Mucosa of rectum (tissue), 2 donors: ENCODE measurements at regions not wholly inside any gene's neighbourhood (a gene's known extent, or its start where the extent isn't known, plus 50 kb on each side); places are given as distances from the start of the nearest gene placed in this dataset.

ENCODE experiments used
- H3K27ac ChIP-seq, 2 donors: one replicate each; pipeline ENCODE4 v1.7.0; 2013; ENCODE audit warnings: inconsistent platforms in 2 of 2, low read depth in 2 of 2, low read length in 2 of 2
- H3K27me3 ChIP-seq, 2 donors: one replicate each; pipeline ENCODE4 v1.7.0; 2013; ENCODE audit warnings: low read length in 2 of 2; ENCODE audit not compliant: control insufficient read depth in 2 of 2, insufficient read depth in 2 of 2
- H3K36me3 ChIP-seq, 2 donors: one replicate each; pipeline ENCODE4 v1.7.0; 2013; ENCODE audit warnings: low read length in 2 of 2; ENCODE audit not compliant: control insufficient read depth in 2 of 2, insufficient read depth in 2 of 2
- H3K4me1 ChIP-seq, 2 donors: one replicate each; pipeline ENCODE4 v1.7.0; 2013; ENCODE audit warnings: low read length in 2 of 2, mild to moderate bottlenecking in 1 of 2; ENCODE audit not compliant: control insufficient read depth in 2 of 2, insufficient read depth in 2 of 2
- H3K4me3 ChIP-seq, 2 donors: one replicate each; pipeline ENCODE4 v1.7.0; 2013; ENCODE audit warnings: low read length in 2 of 2
- H3K9ac ChIP-seq, 2 donors: one replicate each; pipeline ENCODE4 v1.7.0; 2013; ENCODE audit warnings: low read length in 2 of 2, low read depth in 1 of 2, mild to moderate bottlenecking in 1 of 2
- H3K9me3 ChIP-seq, 2 donors: one replicate each; pipeline ENCODE4 v1.7.0; 2013; ENCODE audit warnings: low read length in 2 of 2; ENCODE audit not compliant: control insufficient read depth in 2 of 2
- donor health status: healthy.
- donor health status: Normal muscosa, but diverticular disease.

DNA sequence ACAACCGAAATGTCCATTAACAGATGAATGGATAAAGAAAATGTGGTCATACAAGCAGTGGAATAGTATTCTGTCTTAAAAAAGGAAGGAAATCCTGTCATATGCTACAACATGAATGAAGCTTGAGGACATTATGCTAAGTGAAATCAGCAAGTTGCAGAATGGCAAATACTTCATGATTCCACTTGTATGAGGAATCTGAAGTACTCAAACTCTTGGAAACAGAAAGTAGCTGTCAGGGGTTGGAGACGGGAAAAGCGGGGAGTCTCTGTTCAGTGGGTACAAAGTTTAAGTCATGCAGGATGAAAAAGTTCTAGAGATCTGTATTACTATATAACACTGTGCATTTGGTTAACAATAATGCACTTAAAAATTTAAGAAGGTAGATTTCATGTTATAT, 209.0 kb upstream of the SIX2 start:
- Histone ChIP-seq H3K36me3 (no peaks in the 10 kb centered on the region), H3K4me1 (no peaks in the 10 kb centered on the region), H3K4me3 (no peak overlapping the region), H3K9me3 (no peaks in the 10 kb centered on the region), H3K9ac (no peak overlapping the region), H3K27ac (no peak overlapping the region), H3K27me3 (peaks cover 0 to 1% of the 10 kb centered on the region in 2 donors)

DNA sequence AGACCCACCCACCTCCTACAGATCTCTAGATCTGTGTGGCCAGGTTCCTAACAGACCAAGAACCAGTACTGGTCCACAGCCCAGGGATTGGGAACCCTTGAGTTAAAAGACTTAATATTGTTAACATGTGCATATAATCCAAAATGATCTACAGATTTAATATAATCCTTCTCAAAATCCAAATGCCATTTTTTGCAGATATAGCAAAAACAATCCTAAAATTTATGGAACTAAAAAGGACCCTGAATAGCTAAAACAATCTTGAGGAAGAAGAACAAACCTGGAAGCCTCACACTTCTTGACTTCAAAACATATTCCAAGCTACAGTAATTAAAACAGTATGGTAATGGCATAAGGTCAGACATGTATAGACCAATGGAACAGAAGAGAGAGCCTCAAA, 206.9 kb upstream of the SIX2 start:
- H3K9me3 ChIP-seq, result no peaks in the 10 kb centered on the region
- H3K27me3 ChIP-seq, result no peaks in the 10 kb centered on the region
- H3K4me1 ChIP-seq, result no peaks in the 10 kb centered on the region
- no peaks in the 10 kb centered on the region for H3K36me3 ChIP-seq
- no peak overlapping the region for H3K27ac ChIP-seq
- no peak overlapping the region for H3K4me3 ChIP-seq
- no peak overlapping the region for H3K9ac ChIP-seq

DNA sequence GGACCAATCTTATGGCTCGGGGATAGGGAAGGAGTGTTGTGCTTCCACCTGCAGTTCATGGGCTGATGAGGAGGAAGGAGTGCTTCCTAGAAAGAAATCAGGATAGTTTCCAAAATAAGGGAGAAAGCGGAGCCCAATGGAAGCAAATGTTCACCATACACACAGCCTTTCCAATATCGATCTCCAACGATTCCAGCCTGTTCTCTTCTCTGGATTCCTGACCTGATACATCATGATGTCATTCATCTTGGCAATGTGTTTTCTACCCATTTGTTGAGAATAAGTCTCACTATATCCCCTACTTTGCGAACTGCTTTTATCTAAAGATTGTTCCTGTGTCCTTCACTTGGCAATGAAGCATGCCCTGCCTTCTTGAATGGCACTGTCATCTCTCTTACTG, 205.3 kb upstream of the SIX2 start:
- H3K9ac ChIP-seq, result no peak overlapping the region
- no peaks in the 10 kb centered on the region for H3K4me1 ChIP-seq
- H3K9me3 ChIP-seq, result no peaks in the 10 kb centered on the region
- H3K27ac ChIP-seq, result no peak overlapping the region
- H3K36me3 ChIP-seq, result no peaks in the 10 kb centered on the region
- H3K4me3 ChIP-seq, result no peak overlapping the region
- no peaks in the 10 kb centered on the region for H3K27me3 ChIP-seq

DNA sequence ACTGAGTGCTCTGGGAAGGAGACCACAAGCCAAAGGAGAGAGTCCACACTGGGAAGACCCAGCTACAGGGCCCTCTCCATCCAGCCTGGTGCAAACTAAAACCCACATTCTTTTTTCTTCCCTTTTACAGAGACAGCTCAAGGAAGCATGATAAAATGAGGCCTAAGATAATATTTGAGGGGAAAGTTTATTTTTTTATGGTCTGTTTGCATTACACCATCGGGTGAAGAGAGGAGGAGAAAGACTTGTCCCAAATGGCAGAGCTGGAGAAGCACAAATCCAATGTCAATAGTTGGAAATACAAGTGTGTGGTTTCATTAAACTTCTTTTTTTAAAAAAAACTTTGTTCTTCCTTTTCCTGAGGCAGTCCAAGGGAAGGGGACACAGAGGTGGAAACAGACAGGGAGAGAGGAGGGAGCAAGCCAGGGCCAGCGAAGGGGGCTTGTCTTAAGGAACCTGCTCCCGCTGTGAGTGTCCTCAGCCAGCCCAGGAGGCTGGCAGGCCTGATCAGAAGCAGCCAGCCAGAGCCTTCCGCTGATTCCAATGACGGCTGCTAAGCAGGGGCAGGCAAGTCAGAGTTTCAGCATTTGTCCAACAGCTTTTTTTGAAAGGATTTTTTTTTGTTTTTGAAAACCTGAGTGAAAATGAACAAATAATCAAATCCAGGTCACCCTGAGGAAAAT, 203.8 kb upstream of the SIX2 start:
- Histone ChIP-seq H3K9me3 (no peaks in the 10 kb centered on the region), H3K27ac (no peak overlapping the region), H3K4me3 (no peak overlapping the region)

DNA sequence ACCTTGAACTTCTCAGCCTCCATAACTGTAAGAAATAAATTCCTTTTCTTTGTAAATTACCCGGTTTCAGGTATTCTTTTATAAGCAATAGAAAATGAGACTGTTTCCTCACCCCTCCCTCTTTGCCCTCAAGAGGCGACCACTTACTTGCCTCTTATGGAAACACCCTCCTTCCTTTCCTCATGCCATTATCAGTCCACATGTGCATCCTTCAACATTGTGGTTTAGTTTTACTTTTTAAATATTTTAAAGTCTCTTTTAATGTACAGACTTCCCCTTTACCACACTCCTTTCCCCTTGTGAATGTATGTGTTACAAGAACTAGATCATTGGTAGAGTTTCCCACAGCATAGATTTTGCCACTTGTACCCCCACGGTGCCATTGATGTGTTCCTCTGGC, 202.4 kb upstream of the SIX2 start:
- no peaks in the 10 kb centered on the region for H3K27me3 ChIP-seq
- no peak overlapping the region for H3K9ac ChIP-seq
- no peaks in the 10 kb centered on the region for H3K9me3 ChIP-seq
- H3K4me3 ChIP-seq, result no peak overlapping the region
- H3K27ac ChIP-seq, result no peak overlapping the region
- no peaks in the 10 kb centered on the region for H3K4me1 ChIP-seq
- H3K36me3 ChIP-seq, result no peaks in the 10 kb centered on the region

More for the DNA sequence above, 203.8 kb upstream of the SIX2 start:
- H3K4me1 ChIP-seq, result no peaks in the 10 kb centered on the region
- H3K9ac ChIP-seq, result no peak overlapping the region
- no peaks in the 10 kb centered on the region for H3K27me3 ChIP-seq
- H3K36me3 ChIP-seq, result no peaks in the 10 kb centered on the region

DNA sequence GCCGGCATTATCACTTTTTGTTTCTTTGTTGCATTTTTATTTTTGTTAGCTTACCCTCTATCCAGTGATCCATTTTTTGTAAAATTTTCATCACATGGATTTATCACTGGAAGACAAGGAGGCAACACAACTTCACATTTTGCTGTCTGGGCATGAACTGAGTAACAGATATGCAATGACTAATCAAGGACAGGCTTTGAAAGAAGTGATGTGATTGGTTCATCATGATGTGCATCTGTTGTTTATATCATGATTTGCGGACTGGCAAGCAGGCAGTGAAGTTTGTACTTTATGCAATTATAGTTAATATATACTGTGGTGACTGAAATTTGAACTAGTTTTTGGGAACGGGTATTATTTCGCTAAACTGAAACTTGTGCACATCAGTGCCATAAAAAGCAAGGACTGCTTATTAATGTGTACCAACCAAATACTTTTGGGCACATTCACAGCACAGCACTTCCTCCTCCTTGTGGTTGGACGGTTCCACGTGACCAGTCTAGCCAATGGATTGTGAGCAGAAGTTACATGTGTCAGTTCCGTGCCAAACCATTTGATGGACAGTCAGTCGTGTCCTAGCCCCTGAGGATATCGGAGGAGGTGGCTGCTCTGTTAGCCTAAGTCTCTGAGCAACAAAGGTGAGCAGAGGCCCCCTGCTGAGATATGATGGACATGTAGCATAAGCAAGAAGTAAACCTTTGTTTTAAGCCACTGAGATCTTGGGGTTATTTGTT, 201.4 kb upstream of the SIX2 start:
- Histone ChIP-seq H3K9ac (no peak overlapping the region), H3K4me1 (no peaks in the 10 kb centered on the region), H3K27ac (no peak overlapping the region), H3K36me3 (no peaks in the 10 kb centered on the region), H3K27me3 (no peaks in the 10 kb centered on the region), H3K9me3 (no peaks in the 10 kb centered on the region), H3K4me3 (no peak overlapping the region)

- Histone ChIP-seq H3K9ac (no peak overlapping the region), H3K4me3 (no peak overlapping the region), H3K9me3 (no peaks in the 10 kb centered on the region), H3K4me1 (no peaks in the 10 kb centered on the region), H3K36me3 (no peaks in the 10 kb centered on the region), H3K27me3 (no peaks in the 10 kb centered on the region), H3K27ac (no peak overlapping the region)
Measured at GRCh38 chr2:45209875-45210274, 200.6 kb upstream of the SIX2 start.

GRCh38 chr2:45209302-45209701, 200.1 kb upstream of the SIX2 start:
- H3K27ac ChIP-seq, result no peak overlapping the region
- H3K4me3 ChIP-seq, result no peak overlapping the region
- H3K9me3 ChIP-seq, result no peaks in the 10 kb centered on the region
- no peaks in the 10 kb centered on the region for H3K27me3 ChIP-seq
- H3K36me3 ChIP-seq, result no peaks in the 10 kb centered on the region
- H3K4me1 ChIP-seq, result no peaks in the 10 kb centered on the region
- no peak overlapping the region for H3K9ac ChIP-seq

DNA sequence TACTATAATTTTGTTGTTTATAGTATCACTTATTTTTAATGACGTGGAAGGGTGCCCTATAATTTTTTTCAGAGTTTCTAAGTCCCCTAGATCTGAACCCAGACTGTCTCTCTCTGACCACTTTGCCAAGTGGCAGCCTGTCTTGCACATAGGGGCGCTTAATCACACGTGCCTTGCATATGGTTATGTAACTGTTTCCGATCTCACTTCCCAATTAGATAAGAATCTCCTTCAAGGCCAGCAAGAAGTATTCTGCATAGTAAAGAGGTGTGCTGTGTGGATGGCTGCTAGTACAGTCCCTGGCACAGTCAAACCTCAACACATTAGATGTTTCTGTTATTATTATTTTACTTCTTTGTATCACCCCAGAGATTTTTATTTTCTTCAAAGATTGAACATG, 197.8 kb upstream of the SIX2 start:
- no peak overlapping the region for H3K9ac ChIP-seq
- no peaks in the 10 kb centered on the region for H3K4me1 ChIP-seq
- H3K27ac ChIP-seq, result no peak overlapping the region
- H3K27me3 ChIP-seq, result no peaks in the 10 kb centered on the region
- no peaks in the 10 kb centered on the region for H3K36me3 ChIP-seq
- no peaks in the 10 kb centered on the region for H3K9me3 ChIP-seq
- H3K4me3 ChIP-seq, result no peak overlapping the region

DNA sequence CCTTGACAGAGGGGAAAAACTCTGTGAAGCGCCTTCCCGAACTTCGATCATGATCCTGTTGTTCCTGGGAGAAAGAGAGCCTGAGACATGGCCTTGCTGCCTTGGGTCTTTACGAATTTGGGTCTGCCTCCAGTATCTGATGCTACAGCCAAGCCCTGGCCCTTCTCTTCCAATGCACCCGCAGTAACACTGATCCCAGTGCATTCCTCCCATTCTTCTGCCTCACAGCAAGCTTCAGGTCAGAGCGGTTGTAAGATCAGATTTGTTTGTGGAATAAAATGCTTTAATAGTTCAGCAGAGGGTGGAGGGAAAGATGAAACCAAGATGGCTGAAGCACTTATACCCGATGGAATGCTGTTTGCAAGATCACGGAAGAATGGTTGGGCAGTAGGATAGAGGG, 196.7 kb upstream of the SIX2 start:
- Histone ChIP-seq H3K9ac (no peak overlapping the region), H3K27ac (no peak overlapping the region), H3K27me3 (no peaks in the 10 kb centered on the region), H3K9me3 (no peaks in the 10 kb centered on the region), H3K4me1 (no peaks in the 10 kb centered on the region), H3K4me3 (no peak overlapping the region), H3K36me3 (no peaks in the 10 kb centered on the region)
